Liver (tissue), 3 donors: ENCODE measurements at regions not wholly inside any gene's neighbourhood (a gene's known extent, or its start where the extent isn't known, plus 50 kb on each side); places are given as distances from the start of the nearest gene placed in this dataset.

Experiments used
- ATF3 ChIP-seq: IDR thresholded peaks from 2 replicates; pipeline ENCODE4 v1.6.1; 2016; ENCODE audit warnings: antibody characterized with exemption
- CTCF ChIP-seq: fragments of 150-350 bp; IDR thresholded peaks from 2 replicates; pipeline ENCODE4 v1.5.1; 2017; ENCODE audit warnings: improper control_type of control experiment, low read depth, low read length; ENCODE audit not compliant: missing input control
- GABPA ChIP-seq, 2 donors: IDR thresholded peaks in 1 of 2; conservative IDR thresholded peaks in 1 of 2; 2 replicates each; pipeline ENCODE4 v1.6.1; 2016; ENCODE audit warnings: antibody characterized with exemption in 2 of 2, mild to moderate bottlenecking in 1 of 2, moderate library complexity in 1 of 2
- HNF4A ChIP-seq, 2 donors: conservative IDR thresholded peaks; 2 replicates each; pipeline ENCODE4 v1.6.1; 2016; ENCODE audit warnings: antibody characterized with exemption in 2 of 2, mild to moderate bottlenecking in 2 of 2
- JUND ChIP-seq, 2 donors: IDR thresholded peaks; 2 replicates each; pipeline ENCODE4 v1.6.1; 2016; ENCODE audit warnings: antibody characterized with exemption in 2 of 2
- MAX ChIP-seq: IDR thresholded peaks from 2 replicates; pipeline ENCODE4 v1.6.1; 2016; ENCODE audit warnings: antibody characterized with exemption
- RAD21 ChIP-seq, 2 donors: IDR thresholded peaks; 2 replicates each; pipeline ENCODE4 v1.6.1; 2016; ENCODE audit warnings: antibody characterized with exemption in 2 of 2, mild to moderate bottlenecking in 2 of 2
- REST ChIP-seq: IDR thresholded peaks from 2 replicates; pipeline ENCODE4 v1.6.1; 2016; ENCODE audit warnings: antibody characterized with exemption, mild to moderate bottlenecking
- RXRA ChIP-seq, 2 donors: IDR thresholded peaks; 2 replicates each; pipeline ENCODE4 v1.6.1; 2017 to 2018; ENCODE audit warnings: antibody characterized with exemption in 2 of 2, mild to moderate bottlenecking in 1 of 2
- donor health status: healthy.
- donor health status: healthy.

- TF ChIP-seq REST (no peak), CTCF (no peak), ATF3 (no peak), MAX (no peak), GABPA (IDR thresholded peaks at IDR 0.05 in 1 of 2, conservative IDR thresholded peaks at IDR 0.05 in 1 of 2) (no peak), JUND (IDR thresholded peaks at IDR 0.05) (no peak), RAD21 (IDR thresholded peaks at IDR 0.05) (no peak), HNF4A (conservative IDR thresholded peaks at IDR 0.05) (no peak), RXRA (IDR thresholded peaks at IDR 0.05) (no peak)
Observed at GRCh38 chr3:168806871-168807270, 711.1 kb upstream of the GOLIM4 start.
